ENCODE measurements at regions not wholly inside any gene's neighbourhood (a gene's known extent, or its start where the extent isn't known, plus 50 kb on each side); places are given as distances from the start of the nearest gene placed in this dataset.

DNA sequence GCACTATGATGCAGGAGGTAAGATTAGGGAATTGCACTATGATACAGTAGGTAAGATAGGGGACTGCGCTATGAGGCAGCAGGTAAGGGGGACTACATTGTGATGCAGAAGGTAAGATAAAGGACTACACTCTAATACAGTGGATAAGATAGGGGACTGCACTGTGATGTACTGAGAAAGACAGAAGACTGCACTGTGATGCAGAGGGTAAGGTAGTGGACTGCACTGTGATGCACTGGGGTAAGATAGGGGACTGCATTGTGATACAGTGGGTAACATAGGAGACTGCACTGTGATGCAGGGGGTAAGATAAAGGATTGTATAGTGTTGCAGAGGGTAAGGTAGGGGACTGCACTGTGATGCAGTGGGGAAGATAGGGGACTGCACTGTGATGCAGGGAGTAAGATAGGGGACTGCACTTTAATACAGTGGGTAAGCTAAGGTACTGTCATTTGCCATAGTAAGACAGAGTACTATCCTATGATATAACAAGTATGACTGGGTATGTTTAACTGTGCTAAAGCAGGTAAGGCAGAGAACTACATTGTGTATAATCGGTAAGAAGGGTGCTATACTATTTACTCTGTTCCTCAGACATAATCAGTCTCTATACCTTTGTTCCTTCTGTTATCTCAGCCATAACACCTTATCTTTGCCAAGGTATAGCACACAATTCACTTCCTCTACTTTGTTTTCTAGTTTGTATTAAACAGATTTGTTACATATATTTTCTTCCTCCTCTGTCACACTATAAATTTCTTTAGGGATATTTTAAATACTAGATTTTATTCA lies 208.5 kb downstream of the BARHL2 start:
- TF ChIP-seq POLR2A (IDR thresholded peaks at IDR 0.05), result no peak
- TF ChIP-seq, protein P1, sequence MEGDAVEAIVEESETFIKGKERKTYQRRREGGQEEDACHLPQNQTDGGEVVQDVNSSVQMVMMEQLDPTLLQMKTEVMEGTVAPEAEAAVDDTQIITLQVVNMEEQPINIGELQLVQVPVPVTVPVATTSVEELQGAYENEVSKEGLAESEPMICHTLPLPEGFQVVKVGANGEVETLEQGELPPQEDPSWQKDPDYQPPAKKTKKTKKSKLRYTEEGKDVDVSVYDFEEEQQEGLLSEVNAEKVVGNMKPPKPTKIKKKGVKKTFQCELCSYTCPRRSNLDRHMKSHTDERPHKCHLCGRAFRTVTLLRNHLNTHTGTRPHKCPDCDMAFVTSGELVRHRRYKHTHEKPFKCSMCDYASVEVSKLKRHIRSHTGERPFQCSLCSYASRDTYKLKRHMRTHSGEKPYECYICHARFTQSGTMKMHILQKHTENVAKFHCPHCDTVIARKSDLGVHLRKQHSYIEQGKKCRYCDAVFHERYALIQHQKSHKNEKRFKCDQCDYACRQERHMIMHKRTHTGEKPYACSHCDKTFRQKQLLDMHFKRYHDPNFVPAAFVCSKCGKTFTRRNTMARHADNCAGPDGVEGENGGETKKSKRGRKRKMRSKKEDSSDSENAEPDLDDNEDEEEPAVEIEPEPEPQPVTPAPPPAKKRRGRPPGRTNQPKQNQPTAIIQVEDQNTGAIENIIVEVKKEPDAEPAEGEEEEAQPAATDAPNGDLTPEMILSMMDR (IDR thresholded peaks at IDR 0.05 in 4 of 5, conservative IDR thresholded peaks at IDR 0.05 in 1 of 5), result no peak
